ENCODE measurements at regions not wholly inside any gene's neighbourhood (a gene's known extent, or its start where the extent isn't known, plus 50 kb on each side); places are given as distances from the start of the nearest gene placed in this dataset.

DNA sequence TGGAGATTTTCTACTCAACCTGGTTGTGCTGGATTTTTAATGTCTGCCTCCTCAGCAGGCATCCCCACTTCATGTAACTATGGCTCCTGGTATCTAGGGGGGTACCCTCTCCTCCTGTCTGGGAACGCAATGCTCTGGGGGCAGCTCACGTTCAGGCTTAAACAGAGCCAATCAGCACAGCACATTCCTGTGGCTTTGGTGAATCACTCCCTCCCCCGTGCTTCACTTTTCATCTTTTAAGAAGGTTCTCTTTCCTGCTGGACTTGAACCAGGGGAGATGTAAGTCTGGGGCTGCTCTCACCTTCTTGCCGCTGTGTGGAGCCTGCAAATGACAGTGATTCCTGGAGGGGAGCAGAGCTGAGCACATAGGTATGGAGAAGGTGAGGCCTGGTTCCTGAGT lies 101.2 kb downstream of the MSX2 start:
- Histone ChIP-seq H3K4ac (ENCODE audit: low read depth, low read length) (no peak overlapping the region), H4K12ac (ENCODE audit: low read depth, low read length) (no peak overlapping the region), H2AK5ac (ENCODE audit: low read length) (no peak overlapping the region), H3K18ac (ENCODE audit: low read length) (no peak overlapping the region), H2BK120ac (ENCODE audit: insufficient read depth, low read length, poor library complexity) (no peak overlapping the region), H3K4me3 (ENCODE audit: low read depth, low read length) (no peak overlapping the region), H3K79me2 (ENCODE audit: control insufficient read depth, insufficient read depth, low read length, poor library complexity) (no peaks in the 10 kb centered on the region), H4K8ac (ENCODE audit: low read depth, low read length) (no peak overlapping the region), H3K79me1 (ENCODE audit: low read length) (no peaks in the 10 kb centered on the region), H2BK12ac (ENCODE audit: low read length) (no peak overlapping the region), H2BK5ac (ENCODE audit: low read depth, low read length, poor library complexity) (no peak overlapping the region), H3K14ac (ENCODE audit: low read length) (no peak overlapping the region), H3K4me2 (ENCODE audit: low read length) (no peak overlapping the region), H3K4me1 (ENCODE audit: control insufficient read depth in 1 of 2, insufficient read depth in 2 of 2, low read length in 2 of 2) (no peaks in the 10 kb centered on the region), H4K91ac (ENCODE audit: low read depth, low read length) (no peak overlapping the region), H3K9ac (ENCODE audit: low read length) (no peak overlapping the region), H3K27ac (ENCODE audit: low read depth, low read length) (no peak overlapping the region), H2AFZ (ENCODE audit: insufficient read depth, low read length, poor library complexity) (no peak overlapping the region), H3K23ac (ENCODE audit: low read length) (no peak overlapping the region), H3K36me3 (ENCODE audit: control insufficient read depth in 1 of 2, insufficient read depth in 2 of 2, low read length in 2 of 2) (no peaks in the 10 kb centered on the region), H3K9me3 (ENCODE audit: insufficient read depth, low read depth, low read length) (no peaks in the 10 kb centered on the region), H3K27me3 (ENCODE audit: insufficient read depth, low read length) (no peaks in the 10 kb centered on the region)
- no CpG with 5 or more reads among the region's 4 CpGs for WGBS (ENCODE audit: extremely low coverage, insufficient coverage, insufficient read length)
- no peak for DNase-seq

DNA sequence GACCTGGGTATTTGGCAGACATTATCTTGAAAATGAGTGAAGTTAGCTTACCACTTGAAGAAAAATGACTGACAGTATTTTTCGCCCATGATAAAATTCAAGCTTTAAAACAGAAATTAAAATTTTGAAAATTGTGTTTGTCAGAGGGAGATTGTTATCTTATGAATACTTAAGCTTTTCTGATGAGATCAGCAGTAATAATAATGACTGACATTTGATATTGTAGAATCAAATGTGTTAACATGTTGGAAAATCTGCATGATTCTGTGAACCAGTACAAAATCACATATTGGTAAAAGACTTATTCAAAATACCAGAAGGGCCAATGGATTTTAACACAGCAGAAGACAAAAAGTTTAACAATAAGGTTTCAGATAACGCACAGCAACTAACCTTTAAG lies 94.0 kb downstream of the MSX2 start:
- no peak overlapping the region for H3K9ac ChIP-seq (ENCODE audit: low read length)
- no peak overlapping the region for H4K8ac ChIP-seq (ENCODE audit: low read depth, low read length)
- H2BK12ac ChIP-seq (ENCODE audit: low read length), result no peak overlapping the region
- H3K36me3 ChIP-seq (ENCODE audit: control insufficient read depth in 1 of 2, insufficient read depth in 2 of 2, low read length in 2 of 2), result no peaks in the 10 kb centered on the region
- H3K79me2 ChIP-seq (ENCODE audit: control insufficient read depth, insufficient read depth, low read length, poor library complexity), result no peaks in the 10 kb centered on the region
- H3K27ac ChIP-seq (ENCODE audit: low read depth, low read length), result no peak overlapping the region
- H3K27me3 ChIP-seq (ENCODE audit: insufficient read depth, low read length), result no peaks in the 10 kb centered on the region
- H3K18ac ChIP-seq (ENCODE audit: low read length), result no peak overlapping the region
- H4K91ac ChIP-seq (ENCODE audit: low read depth, low read length), result no peak overlapping the region
- no peak overlapping the region for H2BK5ac ChIP-seq (ENCODE audit: low read depth, low read length, poor library complexity)
- H2AFZ ChIP-seq (ENCODE audit: insufficient read depth, low read length, poor library complexity), result no peak overlapping the region
- no peak overlapping the region for H4K12ac ChIP-seq (ENCODE audit: low read depth, low read length)
- no peak for DNase-seq
- H3K4me2 ChIP-seq (ENCODE audit: low read length), result no peak overlapping the region
- no peak overlapping the region for H3K4me3 ChIP-seq (ENCODE audit: low read depth, low read length)
- H3K9me3 ChIP-seq (ENCODE audit: insufficient read depth, low read depth, low read length), result no peaks in the 10 kb centered on the region
- no CpG with 5 or more reads among the region's 2 CpGs for WGBS (ENCODE audit: extremely low coverage, insufficient coverage, insufficient read length)
- no peak overlapping the region for H2AK5ac ChIP-seq (ENCODE audit: low read length)
- H2BK120ac ChIP-seq (ENCODE audit: insufficient read depth, low read length, poor library complexity), result no peak overlapping the region
- no peak overlapping the region for H3K23ac ChIP-seq (ENCODE audit: low read length)
- H3K14ac ChIP-seq (ENCODE audit: low read length), result no peak overlapping the region
- no peaks in the 10 kb centered on the region for H3K4me1 ChIP-seq (ENCODE audit: control insufficient read depth in 1 of 2, insufficient read depth in 2 of 2, low read length in 2 of 2)
- H3K79me1 ChIP-seq (ENCODE audit: low read length), result no peaks in the 10 kb centered on the region
- no peak overlapping the region for H3K4ac ChIP-seq (ENCODE audit: low read depth, low read length)

DNA sequence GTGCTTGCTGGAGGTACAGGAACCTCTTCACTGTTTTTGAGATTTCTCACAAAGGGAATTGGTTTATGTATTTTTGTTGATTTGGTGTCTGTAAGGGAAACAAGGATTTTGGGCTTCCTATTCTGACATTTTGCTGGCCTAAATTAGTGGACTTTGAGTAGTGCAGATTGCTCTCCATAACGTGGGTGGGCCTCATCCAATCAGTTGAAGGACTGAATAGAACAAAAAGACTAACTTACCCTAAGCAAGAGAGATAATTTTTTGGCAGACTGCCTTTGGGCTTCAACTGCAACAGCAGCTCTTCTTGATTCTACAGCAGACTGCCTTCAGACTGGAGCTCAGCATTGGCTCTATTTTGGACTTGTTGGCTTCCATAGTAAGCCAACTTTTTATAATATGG lies 93.2 kb downstream of the MSX2 start:
- H4K91ac ChIP-seq (ENCODE audit: low read depth, low read length), result no peak overlapping the region
- no peak overlapping the region for H2AFZ ChIP-seq (ENCODE audit: insufficient read depth, low read length, poor library complexity)
- WGBS (ENCODE audit: extremely low coverage, insufficient coverage, insufficient read length), result no CpG with 5 or more reads among the region's 1 CpG
- H2AK5ac ChIP-seq (ENCODE audit: low read length), result no peak overlapping the region
- no peaks in the 10 kb centered on the region for H3K79me2 ChIP-seq (ENCODE audit: control insufficient read depth, insufficient read depth, low read length, poor library complexity)
- no peaks in the 10 kb centered on the region for H3K79me1 ChIP-seq (ENCODE audit: low read length)
- no peaks in the 10 kb centered on the region for H3K4me1 ChIP-seq (ENCODE audit: control insufficient read depth in 1 of 2, insufficient read depth in 2 of 2, low read length in 2 of 2)
- H4K12ac ChIP-seq (ENCODE audit: low read depth, low read length), result no peak overlapping the region
- no peak overlapping the region for H3K9ac ChIP-seq (ENCODE audit: low read length)
- H3K14ac ChIP-seq (ENCODE audit: low read length), result no peak overlapping the region
- H3K23ac ChIP-seq (ENCODE audit: low read length), result no peak overlapping the region
- H3K36me3 ChIP-seq (ENCODE audit: control insufficient read depth in 1 of 2, insufficient read depth in 2 of 2, low read length in 2 of 2), result no peaks in the 10 kb centered on the region
- no peak for DNase-seq
- H3K4me2 ChIP-seq (ENCODE audit: low read length), result no peak overlapping the region
- H3K4me3 ChIP-seq (ENCODE audit: low read depth, low read length), result no peak overlapping the region
- no peaks in the 10 kb centered on the region for H3K9me3 ChIP-seq (ENCODE audit: insufficient read depth, low read depth, low read length)
- no peak overlapping the region for H2BK120ac ChIP-seq (ENCODE audit: insufficient read depth, low read length, poor library complexity)
- no peak overlapping the region for H3K18ac ChIP-seq (ENCODE audit: low read length)
- no peak overlapping the region for H3K4ac ChIP-seq (ENCODE audit: low read depth, low read length)
- H4K8ac ChIP-seq (ENCODE audit: low read depth, low read length), result no peak overlapping the region
- no peak overlapping the region for H3K27ac ChIP-seq (ENCODE audit: low read depth, low read length)
- no peak overlapping the region for H2BK5ac ChIP-seq (ENCODE audit: low read depth, low read length, poor library complexity)
- no peaks in the 10 kb centered on the region for H3K27me3 ChIP-seq (ENCODE audit: insufficient read depth, low read length)
- H2BK12ac ChIP-seq (ENCODE audit: low read length), result no peak overlapping the region

DNA sequence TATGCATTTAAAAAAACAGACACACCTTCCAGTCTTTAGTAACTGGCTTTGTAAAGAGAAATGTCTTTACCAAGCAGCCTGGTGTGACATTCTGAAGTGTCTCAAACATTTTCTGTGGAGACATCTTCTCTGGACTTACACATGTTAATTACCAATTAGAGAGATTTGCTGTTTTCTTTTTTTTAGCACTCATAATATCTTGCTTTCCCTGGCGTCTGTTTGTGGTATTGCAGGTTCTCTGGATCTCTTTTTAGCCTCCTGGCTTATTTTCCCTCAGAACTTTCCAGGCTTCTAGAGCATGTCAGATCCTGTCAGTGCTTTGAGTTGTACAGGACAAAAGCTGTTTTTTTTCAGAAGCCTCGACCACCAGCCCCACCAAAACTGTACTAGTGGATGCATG lies 92.5 kb downstream of the MSX2 start:
- no CpG with 5 or more reads among the region's 2 CpGs for WGBS (ENCODE audit: extremely low coverage, insufficient coverage, insufficient read length)

More for the DNA sequence above, 92.5 kb downstream of the MSX2 start:
- Histone ChIP-seq H3K9ac (ENCODE audit: low read length) (no peak overlapping the region), H2BK120ac (ENCODE audit: insufficient read depth, low read length, poor library complexity) (no peak overlapping the region), H2AK5ac (ENCODE audit: low read length) (no peak overlapping the region), H3K79me1 (ENCODE audit: low read length) (no peaks in the 10 kb centered on the region), H3K4me2 (ENCODE audit: low read length) (no peak overlapping the region), H3K4me3 (ENCODE audit: low read depth, low read length) (no peak overlapping the region), H3K9me3 (ENCODE audit: insufficient read depth, low read depth, low read length) (no peaks in the 10 kb centered on the region), H3K14ac (ENCODE audit: low read length) (no peak overlapping the region), H2BK12ac (ENCODE audit: low read length) (no peak overlapping the region), H3K79me2 (ENCODE audit: control insufficient read depth, insufficient read depth, low read length, poor library complexity) (no peaks in the 10 kb centered on the region), H3K27ac (ENCODE audit: low read depth, low read length) (no peak overlapping the region), H4K12ac (ENCODE audit: low read depth, low read length) (no peak overlapping the region), H3K4me1 (ENCODE audit: control insufficient read depth in 1 of 2, insufficient read depth in 2 of 2, low read length in 2 of 2) (no peaks in the 10 kb centered on the region), H3K36me3 (ENCODE audit: control insufficient read depth in 1 of 2, insufficient read depth in 2 of 2, low read length in 2 of 2) (no peaks in the 10 kb centered on the region), H3K23ac (ENCODE audit: low read length) (no peak overlapping the region), H4K8ac (ENCODE audit: low read depth, low read length) (no peak overlapping the region), H4K91ac (ENCODE audit: low read depth, low read length) (no peak overlapping the region), H2BK5ac (ENCODE audit: low read depth, low read length, poor library complexity) (no peak overlapping the region), H3K18ac (ENCODE audit: low read length) (no peak overlapping the region), H2AFZ (ENCODE audit: insufficient read depth, low read length, poor library complexity) (no peak overlapping the region), H3K4ac (ENCODE audit: low read depth, low read length) (no peak overlapping the region), H3K27me3 (ENCODE audit: insufficient read depth, low read length) (no peaks in the 10 kb centered on the region)
- DNase-seq, result peak in 1 of 2 donors; percentile 39
